ENCODE measurements at regions not wholly inside any gene's neighbourhood (a gene's known extent, or its start where the extent isn't known, plus 50 kb on each side); places are given as distances from the start of the nearest gene placed in this dataset.

DNA sequence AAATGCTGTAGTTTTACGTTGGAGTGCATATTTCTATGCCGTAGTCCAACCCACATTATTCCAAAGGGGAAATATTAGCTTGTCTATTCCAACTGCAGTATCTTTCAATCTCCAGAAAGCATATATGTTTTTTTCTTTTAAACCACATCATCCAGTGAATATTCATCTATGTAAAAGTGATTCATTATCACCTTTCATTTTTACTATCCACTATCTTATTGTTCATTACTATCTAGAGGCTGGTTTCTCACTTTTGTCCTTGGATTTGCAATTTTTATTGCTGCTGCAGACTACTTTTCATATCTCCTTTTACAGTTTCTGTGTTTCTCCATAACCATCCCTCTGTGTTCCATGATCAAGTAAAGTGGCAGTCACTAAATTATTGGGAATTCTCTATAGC lies 1097.2 kb upstream of the TENM4 start:
- no peak for DNase-seq

DNA sequence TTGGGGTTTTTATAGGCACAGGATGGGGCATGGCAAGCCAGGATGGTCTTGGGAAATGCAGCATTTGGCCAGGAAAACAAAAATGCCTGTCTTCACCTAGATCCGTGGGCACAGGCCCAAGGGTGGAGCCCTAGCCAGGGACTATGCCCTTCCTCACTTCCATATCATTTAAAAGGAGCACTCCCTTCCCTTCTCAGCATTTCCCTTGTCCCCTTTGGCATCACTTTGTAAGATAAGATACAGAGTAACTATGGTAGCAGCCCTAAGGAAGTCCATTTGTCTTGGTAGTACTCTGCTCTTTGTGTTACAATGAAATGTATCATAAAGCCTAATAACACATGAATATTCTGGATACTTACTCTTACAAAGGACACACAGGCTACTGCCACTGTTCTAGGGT lies 1092.6 kb upstream of the TENM4 start:
- no peak for DNase-seq

DNA sequence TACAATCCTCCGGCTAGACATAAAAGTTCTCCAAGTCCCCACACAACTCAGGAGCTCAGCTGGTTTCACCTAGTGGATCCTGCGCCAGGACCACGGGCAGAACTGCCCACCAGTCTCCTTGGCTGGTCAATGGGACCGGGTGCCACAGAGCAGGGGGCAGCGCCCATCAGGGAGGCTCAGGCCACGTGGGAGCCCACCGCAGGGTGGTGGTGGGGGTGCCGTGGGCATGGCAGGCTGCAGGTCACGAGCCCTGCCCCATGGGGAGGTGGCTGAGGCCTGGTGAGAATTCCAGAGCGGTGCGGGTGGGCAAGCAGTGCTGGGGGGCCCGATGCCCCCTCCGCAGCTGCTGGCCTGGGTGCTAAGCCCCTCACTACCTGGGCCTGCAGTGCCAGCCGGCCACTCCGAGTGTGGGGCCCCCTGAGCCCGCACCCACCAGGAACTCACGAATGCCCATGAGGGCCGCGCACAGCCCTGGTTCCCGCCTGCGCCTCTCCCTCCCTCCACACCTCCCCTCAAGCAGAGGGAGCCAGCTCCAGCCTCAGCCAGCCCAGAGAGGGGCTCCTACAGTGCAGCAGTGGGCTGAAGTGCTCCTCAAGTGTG lies 1091.9 kb upstream of the TENM4 start:
- no peak for DNase-seq

DNA sequence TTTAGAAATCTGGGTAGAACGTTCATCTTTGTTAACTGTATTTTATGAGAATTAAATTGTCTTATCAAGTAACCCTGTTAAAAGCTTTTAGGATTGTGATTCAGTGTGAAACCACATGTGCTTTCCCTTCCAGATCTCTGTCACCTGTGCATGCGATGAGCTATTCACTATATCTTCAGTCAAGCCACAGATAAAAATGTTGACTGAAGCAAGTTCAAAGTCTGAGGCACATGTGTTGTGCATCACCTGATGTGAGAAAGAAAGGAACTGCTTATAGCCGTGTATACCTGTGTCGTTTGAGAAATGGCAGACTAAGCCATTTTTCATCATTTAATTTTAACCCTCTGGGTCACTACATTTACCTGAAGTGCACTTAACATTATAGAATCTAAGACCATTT lies 1088.9 kb upstream of the TENM4 start:
- DNase-seq: no peak

DNA sequence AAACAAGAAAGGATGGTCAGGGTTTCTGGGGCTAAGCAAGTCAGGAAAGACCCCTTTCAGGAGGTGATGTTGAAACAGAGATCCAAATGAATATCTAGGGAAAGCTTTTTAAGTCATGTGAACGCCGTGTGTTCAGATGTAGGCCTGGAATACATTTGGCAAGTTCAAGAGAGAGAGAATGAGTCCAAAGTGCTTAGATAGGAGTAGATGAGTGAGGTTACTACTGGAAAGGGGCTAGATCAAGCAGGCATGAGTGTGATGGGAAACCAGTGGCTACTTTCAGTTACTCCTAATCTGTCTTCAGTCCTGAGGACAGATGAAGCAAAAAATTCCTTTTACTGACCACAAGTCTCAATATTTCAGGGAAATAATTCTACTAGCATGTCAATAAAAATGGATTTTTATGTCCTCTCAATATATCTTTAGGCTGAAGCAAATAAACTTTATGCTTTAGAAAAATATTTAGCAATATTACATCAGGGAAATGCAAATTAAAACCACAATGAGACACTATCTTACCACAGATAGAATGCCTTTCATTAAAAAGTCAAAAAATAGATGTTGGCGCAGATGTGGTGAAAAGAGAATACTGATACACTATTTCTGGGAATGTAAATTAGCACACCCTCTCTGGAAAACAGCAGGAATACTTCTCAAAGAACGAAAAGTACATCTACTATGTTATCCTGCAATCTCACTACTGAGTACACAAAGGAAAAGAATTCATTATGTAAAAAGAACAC lies 1085.0 kb upstream of the TENM4 start:
- DNase-seq: no peak

DNA sequence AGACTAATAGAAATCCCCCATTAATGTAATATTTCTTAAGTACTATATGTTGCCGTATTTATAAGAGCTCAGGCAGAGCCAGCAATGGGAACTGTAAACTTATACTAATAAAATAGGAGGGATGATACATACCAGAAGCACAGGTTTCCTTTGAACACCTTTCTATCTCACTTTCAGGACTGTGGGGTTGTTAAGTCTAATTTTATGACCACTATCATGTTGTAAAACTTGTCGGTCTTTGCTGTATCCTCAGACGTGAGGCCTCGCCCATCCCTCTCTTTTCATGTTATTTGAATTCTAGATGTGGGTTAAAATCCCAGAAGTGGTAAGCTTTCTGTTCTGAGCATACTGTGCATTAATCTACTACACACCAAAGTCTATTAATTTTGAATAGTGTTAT lies 1083.5 kb upstream of the TENM4 start:
- DNase-seq: no peak

DNA sequence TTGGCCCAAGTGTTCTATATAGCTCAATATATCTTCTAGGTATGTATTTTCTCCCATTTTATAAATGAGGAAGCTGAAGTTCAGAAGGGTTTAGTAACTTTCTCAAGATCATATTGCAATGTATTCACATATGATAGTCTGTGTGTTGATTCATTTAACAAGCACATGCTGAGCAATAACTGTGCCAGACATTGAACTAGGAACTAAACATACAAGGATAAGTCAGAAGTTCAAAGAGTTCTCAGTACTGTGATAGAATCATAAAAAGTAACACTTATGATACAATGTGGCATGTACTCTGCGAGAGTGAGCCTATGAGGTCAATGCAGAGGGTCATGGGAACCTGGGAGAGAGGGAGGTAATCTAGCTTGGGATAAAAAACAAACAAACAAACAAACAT lies 1082.2 kb upstream of the TENM4 start:
- DNase-seq: no peak

DNA sequence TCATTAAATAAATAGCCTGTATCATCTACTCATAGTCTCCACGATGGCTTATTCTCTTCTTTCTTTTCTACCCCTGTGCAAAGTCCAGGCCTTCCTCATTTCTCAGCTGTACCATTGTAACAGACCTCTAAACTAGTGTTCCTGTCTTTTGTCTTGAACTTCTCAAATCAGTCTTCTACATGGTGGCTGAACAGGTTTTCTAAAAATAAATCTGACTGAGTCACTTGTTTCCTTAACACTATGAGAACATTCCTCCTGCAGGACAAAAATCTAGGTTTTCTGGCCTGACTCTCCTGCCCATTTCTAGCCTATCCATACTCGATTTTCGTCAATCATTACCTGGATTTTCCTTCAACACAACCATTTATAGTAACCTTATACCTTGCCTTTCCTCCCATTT lies 1080.8 kb upstream of the TENM4 start:
- no peak for DNase-seq

DNA sequence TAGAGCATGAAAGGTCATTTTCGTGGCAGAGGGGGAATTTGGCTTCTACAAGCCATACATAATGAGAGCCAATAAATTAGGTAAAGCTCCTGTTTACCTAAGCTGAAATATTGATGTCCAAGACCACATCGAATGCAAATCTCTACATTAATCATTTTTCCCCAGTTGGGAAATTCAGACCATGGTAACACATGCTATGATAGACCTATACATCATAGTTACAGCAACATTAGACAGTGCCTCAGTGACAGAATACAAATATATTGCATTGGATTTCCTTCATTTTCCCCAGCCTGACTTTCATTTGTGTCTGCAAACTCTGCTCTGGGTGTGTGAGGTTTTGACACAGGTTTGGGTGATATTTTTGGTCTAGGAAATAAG lies 1079.7 kb upstream of the TENM4 start:
- no peak for DNase-seq

DNA sequence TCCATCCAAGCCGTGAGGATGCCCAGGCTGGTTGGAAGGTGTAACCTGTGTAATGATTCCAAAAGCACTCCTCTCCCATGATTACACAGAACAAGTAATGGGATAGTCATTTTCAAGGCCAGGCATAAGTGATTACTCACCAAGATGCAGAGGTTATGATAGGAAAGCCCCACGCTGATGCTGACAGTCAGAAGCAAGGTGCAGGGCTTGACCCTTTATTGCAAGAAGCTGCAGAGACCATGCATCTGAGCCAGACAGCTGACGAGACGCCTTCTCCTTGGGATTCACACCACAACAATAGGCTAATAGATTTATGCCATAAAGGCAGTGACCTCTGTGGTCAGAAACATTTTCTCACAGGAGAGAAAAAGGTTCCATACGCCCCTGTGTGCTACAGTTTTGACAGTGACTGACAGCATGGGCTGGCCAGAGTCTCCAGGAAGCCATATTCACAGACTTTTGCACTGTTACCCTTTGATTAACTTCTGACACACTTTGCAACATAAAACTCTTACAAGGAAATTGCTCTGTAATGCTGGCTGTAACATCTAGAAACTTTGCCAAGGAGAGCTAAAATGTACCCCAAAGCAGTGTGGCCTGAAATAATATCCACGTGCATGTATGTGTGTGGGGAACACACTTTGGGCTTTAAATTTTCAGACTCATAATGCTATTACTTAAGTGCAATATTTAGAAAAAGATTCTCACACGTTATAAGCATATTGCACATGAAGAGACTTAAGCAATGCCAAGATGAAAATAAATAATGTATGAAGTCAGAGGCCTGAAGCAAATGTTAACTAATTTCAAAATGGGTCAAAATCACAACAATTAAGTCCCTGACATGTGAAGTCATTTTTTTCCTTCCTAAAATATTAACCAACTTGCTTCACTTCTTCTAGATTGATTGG lies 1079.0 kb upstream of the TENM4 start:
- DNase-seq: no peak

DNA sequence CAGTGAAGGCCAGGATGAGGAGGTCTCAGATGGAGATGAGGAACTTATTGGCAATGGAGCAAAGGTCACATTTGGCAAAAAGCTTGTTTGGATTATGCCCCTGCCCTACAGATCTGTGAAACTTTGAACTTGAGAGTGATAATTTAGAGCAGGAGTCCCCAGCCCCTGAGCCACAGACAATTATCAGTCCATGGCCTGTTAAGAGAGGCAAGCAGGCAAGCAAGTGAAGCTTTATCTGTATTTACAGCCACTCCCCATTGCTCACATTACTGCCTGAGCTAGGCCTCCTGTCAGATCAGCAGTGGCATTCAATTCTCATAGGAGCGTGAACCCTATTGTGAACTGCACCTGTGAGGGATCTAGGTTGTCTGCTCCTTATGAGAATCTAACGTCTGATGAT lies 1076.9 kb upstream of the TENM4 start:
- DNase-seq: no peak

DNA sequence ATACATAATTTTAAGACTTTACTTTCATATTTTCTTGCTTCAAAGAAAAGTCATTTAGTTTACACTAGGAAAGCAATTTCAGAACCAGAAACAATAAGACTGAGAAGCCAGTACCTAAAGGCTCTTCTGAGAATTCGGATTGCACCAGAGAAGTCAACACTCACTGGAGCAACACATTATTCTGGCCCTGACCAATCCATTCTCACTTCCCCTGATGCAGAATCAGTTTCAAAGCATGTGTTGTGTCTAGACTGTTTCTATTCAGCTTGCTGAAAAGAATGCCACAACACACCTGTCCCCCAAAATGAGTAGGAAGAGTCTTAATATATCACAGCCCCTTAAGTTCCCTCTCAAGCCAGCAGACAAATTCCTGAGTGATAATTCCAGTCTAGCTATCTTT lies 1074.3 kb upstream of the TENM4 start:
- DNase-seq: no peak

DNA sequence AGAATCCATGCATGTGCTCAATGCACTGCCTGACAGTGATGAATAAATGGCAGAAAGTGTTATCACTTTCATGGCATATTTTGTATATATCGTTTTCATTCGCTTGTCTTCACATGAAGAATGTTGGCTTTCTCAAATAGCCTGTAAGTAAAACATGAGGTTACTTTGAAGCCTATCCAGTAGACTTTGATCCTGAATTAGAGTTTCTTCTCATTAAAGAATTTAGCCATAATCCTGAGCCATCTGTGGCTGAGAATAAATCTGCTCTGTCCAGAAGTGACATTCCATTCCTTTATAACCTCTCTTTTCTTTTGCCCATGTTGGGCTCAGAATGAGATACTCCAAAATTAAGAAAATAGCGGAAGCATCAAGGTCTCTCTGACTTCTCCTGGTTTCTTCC lies 1071.7 kb upstream of the TENM4 start:
- no peak for DNase-seq

DNA sequence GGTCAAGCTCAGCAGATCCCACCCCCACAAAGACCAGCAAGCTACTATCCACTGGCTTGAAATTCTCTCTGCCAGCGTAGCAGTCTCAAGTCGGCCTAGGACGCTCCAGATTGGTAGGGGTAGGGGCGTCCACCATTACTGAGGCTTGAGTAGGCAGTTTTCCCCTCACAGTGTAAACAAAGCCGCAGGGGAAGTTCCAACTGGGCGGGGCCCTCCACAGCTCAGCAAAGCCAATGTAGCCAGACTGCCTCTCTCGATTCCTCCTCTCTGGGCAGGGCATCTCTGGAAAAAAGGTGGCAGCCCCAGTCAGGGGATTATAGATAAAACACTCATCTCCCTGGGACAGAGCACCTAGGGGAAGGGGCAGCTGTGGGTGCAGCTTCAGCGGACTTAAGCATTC lies 1064.9 kb upstream of the TENM4 start:
- no peak for DNase-seq

DNA sequence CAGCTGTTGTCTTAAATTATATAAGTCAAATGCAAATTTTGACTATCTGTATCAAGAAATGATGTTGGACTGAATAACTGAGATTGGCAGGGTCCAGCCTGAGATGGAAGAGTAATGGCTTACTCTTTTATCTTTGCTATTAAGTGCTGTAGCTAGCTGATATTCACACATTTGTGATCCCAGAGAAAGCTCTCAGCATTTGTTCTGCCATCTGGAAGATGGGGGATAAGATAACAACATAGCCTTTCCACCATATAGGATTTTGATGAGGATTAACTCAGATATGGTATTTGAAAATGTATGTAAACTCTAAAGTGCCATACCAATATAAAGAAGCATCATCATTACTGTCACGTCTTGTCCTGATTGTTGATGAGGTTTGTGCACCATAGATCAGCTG lies 1063.2 kb upstream of the TENM4 start:
- DNase-seq: no peak

DNA sequence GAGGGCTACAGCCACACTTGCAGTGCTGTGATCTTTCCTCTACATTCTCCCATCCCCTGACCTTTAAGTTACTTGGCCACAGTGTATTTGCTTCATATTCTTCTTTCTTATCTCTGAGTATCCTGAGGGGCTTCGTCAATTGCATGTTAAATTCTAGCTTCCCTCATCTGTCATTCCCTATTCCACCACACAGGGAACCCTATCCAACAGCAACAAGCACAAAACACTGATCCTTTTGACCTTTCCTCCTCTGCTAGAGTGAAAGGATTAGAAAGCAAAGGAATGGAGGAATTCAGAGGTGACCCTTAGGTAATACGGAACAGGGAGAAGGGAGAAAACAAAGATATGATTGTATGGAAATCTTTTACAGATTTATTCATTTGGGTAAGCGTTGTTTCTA lies 1061.7 kb upstream of the TENM4 start:
- no peak for DNase-seq

DNA sequence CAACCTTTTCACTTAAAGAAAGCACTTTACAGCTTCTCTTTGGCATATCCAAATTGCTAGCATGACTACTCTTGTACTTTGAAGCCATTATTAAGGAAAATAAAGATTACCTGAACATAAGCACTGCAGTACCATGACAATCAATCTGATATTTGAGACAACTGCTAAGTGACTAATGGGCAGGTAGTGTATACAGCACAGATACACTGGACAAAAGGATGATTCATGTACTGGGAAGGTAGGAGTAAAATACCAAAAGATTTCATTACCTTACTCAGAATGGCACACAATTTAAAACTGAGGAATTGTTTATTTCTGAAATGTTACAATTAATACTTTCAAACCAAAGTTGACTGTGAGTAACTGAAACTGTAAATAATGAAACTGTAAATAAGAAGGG lies 1054.3 kb upstream of the TENM4 start:
- DNase-seq: no peak

DNA sequence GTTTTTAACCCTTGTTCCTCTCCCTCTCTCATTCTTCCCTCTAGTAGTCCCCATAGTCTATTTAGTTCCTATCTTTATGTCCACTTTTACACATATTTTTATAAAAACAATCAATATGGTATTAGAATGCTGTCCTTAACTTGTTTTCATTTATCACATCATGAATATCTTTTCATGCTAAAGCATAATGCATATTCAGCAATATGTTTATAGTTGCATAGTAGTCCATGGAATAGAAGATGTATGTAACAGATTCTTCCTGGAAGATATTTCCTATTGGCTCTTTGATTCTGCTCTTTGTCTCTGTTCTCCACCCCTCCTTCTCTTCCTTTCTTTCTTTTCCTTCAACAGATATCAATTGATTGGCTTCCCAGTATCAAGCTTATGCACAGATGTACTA lies 1047.1 kb upstream of the TENM4 start:
- no peak for DNase-seq

DNA sequence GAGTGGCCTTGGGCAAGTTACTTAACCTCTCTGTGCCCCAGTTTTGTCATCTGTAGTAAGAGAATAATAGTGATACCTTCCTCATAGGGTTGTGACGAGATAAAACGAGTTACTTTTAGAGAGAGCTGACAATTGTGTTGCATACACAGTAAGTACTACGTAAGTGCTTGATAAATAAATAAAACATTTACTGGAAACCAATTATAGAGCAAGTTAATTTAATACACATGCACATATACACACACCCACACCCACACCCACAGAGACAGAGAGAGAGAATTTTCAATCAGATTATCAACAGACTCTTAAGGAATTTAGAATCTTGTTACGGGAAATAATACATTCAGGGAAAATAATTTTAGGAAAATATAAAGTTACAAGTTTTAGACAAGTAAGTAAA lies 1045.8 kb upstream of the TENM4 start:
- DNase-seq: no peak

DNA sequence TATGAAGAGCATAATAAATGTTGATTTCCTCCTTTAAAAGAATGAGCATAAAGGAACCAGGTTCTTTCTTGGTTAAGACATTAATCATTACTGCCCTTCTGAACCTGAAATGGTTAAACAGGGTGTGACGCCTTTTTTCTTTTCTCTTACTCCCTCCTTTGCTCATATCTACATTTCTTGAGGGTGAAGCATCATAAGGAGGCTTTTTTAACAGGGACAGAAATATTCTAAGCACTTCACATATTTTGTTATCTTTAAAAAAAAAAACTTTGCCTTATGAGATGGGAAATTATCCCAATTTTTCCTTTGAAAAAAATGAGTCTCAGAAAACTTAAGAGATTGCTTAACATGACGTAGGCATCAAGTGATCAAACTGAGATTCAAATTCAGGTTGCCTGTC lies 1036.3 kb upstream of the TENM4 start:
- no peak for DNase-seq

DNA sequence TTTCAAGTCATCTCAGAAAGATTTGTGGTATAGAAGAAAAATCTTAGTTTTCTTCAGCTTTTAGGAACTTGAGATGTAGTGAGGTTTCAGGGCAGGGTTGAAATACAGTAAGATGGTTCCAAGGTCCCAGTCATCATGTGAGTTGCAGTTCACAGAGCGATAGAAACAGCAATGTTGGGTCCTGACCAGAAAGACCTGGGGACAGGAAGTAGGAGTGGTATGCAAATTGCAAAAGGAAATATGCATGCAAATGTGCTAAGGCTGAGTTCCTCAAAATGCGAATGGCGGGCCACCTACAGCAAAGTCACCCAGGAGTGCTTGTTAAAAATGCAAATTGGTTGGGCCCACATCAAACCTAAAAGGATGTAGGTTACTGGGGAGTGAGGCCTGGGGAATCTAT lies 1032.7 kb upstream of the TENM4 start:
- DNase-seq: no peak

DNA sequence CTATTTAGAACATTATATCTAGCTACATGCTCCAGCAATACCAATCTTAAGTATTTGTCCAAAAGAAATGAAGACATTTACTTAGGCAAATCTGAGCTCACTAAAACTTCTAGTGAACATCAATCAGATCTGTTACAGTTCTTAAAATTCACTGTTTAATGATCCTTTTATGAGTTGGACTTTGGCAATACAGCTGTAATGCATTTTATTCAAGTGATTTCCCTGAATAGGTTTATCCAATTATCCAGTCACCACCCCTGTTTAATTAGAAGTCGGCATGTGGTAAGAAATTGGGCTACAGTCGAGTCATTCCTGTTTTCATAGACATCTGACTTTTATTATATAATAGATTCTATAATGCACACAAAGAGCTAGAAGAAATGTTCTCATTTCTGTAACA lies 1029.0 kb upstream of the TENM4 start:
- no peak for DNase-seq

DNA sequence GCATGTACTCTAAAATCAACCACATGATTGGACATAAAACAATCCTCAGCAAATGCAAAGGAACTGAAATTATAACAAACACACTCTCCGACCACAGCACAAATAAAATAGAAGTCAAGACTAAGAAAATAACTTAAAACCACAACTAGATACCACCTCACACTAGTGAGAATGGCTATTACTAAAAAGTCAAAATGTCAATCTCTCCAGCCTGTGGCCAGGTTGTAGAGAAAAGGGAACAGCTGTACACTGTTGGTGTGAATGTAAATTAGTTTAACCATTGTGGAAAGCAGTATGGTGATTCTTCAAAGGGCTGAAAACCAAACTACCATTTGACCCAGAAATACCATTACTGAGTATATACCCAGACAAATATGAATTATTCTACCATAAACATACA lies 1025.7 kb upstream of the TENM4 start:
- DNase-seq: no peak

DNA sequence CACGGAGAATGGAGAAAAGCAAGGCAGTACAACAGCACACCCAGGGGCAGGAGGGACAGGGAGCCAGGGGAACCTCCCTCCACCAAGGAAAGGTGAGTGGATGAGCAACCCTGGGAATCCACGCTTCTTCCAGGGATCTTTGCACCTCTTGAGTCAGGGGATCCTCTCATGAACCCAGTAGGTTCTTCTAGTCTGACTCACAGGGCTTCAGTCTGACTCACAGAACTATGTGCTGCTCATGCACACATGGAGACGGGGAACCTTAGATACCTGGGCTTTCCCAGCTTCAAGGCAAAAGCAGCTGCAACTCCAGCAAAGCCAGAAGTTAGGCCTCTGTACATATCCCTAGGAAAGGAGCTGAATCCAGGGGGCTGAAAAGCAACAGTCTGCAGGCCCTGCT lies 1021.4 kb upstream of the TENM4 start:
- DNase-seq: no peak
